ENCODE measurements at regions not wholly inside any gene's neighbourhood (a gene's known extent, or its start where the extent isn't known, plus 50 kb on each side); places are given as distances from the start of the nearest gene placed in this dataset.

DNA sequence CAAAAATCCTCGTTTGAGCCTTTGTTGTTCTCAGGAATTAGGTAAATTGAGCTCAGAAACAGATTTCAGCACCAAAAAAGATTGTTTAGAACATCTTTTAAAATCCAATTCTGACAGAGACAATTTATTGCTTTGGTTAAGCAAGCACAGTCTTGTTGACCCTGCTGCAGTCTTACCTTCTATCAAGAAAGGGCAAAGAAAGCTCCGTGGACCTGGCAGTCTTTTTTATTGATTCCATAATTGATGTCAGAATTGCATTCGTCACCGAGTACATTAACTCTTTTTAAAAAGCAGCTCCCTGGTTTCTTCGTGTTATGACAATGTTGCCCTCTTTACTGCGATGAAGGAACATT, 334.8 kb downstream of the FGFR2 start:
- TF ChIP-seq, protein P1, sequence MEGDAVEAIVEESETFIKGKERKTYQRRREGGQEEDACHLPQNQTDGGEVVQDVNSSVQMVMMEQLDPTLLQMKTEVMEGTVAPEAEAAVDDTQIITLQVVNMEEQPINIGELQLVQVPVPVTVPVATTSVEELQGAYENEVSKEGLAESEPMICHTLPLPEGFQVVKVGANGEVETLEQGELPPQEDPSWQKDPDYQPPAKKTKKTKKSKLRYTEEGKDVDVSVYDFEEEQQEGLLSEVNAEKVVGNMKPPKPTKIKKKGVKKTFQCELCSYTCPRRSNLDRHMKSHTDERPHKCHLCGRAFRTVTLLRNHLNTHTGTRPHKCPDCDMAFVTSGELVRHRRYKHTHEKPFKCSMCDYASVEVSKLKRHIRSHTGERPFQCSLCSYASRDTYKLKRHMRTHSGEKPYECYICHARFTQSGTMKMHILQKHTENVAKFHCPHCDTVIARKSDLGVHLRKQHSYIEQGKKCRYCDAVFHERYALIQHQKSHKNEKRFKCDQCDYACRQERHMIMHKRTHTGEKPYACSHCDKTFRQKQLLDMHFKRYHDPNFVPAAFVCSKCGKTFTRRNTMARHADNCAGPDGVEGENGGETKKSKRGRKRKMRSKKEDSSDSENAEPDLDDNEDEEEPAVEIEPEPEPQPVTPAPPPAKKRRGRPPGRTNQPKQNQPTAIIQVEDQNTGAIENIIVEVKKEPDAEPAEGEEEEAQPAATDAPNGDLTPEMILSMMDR (IDR thresholded peaks at IDR 0.05), result no peak
- no peak for TF ChIP-seq POLR2A (IDR thresholded peaks at IDR 0.05)
